ENCODE measurements at regions not wholly inside any gene's neighbourhood (a gene's known extent, or its start where the extent isn't known, plus 50 kb on each side); places are given as distances from the start of the nearest gene placed in this dataset.
A peak's percentile ranks its signal among the peaks of the same experiment; 100 is the strongest.

GRCh38 chr5:109532773-109533364 is 123.1 kb upstream of the PJA2 start:
- DNase-seq (ENCODE audit: low spot score), result no peak

- DNase-seq (ENCODE audit: low spot score), result no peak
These were observed 121.5 kb upstream of the PJA2 start for GRCh38 chr5:109531262-109531661.

DNA sequence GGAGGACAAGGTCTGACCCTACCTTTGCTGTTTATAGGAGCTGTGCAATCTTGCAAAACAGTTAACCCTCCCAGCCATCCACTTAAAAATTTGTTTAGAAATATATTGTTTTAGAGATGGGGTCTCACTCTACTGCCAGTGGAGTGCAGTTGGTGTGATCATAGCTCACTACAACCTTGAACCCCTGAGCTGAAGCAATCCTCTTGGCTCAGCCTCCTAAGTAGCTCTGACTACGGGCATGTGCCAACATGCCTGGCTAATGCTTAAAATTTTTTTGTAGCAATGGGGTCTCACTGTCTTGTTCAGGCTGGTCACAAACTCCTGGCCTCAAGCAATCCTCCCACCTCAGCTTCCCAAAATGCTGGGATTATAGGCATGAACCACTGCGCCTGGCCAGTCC is 120.2 kb upstream of the PJA2 start:
- no peak for DNase-seq (ENCODE audit: low spot score)

GRCh38 chr5:109529520-109529919 is 119.7 kb upstream of the PJA2 start:
- peak; percentile 20 for DNase-seq (ENCODE audit: low spot score)

GRCh38 chr5:109524555-109524954 is 114.8 kb upstream of the PJA2 start:
- DNase-seq (ENCODE audit: low spot score), result no peak

- DNase-seq (ENCODE audit: low spot score), result no peak
These were observed 114.3 kb upstream of the PJA2 start for GRCh38 chr5:109524026-109524425.

GRCh38 chr5:109522404-109522803 is 112.6 kb upstream of the PJA2 start:
- DNase-seq (ENCODE audit: low spot score), result no peak

DNA sequence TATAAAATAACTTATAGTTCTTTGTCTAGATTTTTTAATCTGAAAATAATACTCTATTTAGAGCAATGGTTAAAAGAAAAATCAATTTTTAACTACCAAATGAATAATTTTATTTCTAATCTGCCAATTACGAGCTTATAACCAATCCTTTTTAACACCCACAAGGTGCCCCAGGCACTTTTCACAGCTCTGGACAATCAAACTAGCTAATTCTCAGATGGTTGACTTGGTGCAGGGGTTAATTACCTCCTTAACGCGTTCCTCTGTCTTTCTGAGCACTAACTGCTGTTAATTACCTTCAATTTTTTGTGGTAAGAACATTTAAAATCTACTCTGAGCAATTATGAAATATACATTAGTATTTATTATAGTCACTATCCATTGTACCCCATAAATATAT is 109.6 kb upstream of the PJA2 start:
- no peak for DNase-seq (ENCODE audit: low spot score)

GRCh38 chr5:109516390-109516789 is 106.6 kb upstream of the PJA2 start:
- DNase-seq (ENCODE audit: low spot score), result peak; percentile 61

DNA sequence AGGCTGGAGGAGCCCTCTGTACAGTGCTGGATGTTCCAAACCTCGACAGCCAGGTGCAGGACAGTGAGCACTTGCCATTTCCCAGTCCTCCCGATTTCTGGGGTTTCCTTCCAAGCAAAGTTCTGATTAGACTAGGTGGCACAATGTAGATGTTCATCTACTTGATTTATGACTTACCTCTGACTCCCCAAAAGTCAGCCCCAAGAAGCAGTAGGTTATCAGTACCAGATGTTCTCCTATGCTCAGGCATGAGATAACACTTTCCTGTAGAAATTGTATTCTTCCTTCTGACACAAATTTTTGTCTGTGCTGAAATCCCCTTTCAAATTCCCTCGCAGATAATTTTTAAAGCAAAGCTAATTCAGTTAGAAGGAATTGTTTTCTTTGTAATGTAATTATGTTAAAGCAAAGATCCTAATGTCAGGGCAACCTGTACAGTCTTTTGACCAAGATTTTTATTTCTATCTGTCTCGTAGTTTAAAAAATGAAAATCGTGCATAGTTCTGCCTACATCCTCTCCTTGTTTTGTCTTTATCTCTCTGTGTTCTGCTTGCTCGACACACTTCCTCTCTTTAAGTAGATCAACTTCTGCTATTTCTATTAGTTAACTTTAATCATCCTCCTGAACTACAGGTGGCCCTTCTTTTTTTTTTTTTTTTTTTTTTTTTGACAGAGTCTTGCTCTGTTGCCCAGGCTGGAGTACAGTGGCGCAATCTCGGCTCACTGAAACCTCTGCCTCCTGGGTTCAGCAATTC is 102.4 kb upstream of the PJA2 start:
- no peak for DNase-seq (ENCODE audit: low spot score)

- no peak for DNase-seq (ENCODE audit: low spot score)
These were observed 96.8 kb upstream of the PJA2 start for GRCh38 chr5:109506556-109506955.

- DNase-seq (ENCODE audit: low spot score), result no peak
These were observed 86.3 kb upstream of the PJA2 start for GRCh38 chr5:109496112-109496511.

GRCh38 chr5:109487753-109488420 is 78.1 kb upstream of the PJA2 start:
- DNase-seq (ENCODE audit: low spot score), result no peak

- no peak for DNase-seq (ENCODE audit: low spot score)
These were observed 76.5 kb upstream of the PJA2 start for GRCh38 chr5:109486200-109486804.

DNA sequence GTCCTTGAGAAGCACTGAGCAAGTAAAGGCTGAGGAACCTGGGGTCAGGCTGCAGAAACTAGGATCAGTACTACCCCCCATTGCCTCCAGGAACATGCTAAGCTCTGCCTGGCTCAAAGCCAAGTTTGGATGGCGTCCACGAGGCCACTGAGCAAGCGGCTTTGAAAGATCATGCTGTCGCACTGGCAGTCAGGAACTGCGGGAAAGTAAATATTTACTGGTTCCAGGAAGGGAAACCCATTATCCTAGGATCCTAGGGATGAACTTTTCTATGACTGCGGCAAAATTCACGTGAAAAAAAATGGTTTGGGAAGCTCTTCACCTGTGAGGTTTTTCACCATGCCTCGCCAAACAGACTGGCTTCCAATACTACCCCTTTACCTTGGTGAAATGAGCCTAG is 75.3 kb upstream of the PJA2 start:
- no peak for DNase-seq (ENCODE audit: low spot score)

DNA sequence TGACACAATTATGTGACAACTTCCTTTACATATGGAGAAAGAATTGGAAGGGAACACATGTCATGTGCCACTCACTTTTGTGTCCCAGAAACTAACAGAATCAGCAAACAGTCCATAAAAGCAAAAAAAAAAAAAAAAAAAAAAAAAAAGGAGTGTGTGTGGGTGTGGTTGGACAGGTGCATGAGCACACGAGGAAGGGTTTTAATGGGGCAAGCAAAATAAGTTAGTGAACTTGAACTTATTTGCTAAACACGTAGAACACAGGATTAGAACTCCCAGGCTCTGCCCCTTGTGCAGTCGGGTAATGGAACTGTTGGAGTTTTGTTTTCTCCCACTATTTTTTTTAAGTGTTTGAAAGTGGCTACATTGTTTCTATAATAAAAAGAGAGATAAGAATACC is 74.8 kb upstream of the PJA2 start:
- DNase-seq (ENCODE audit: low spot score), result no peak

DNA sequence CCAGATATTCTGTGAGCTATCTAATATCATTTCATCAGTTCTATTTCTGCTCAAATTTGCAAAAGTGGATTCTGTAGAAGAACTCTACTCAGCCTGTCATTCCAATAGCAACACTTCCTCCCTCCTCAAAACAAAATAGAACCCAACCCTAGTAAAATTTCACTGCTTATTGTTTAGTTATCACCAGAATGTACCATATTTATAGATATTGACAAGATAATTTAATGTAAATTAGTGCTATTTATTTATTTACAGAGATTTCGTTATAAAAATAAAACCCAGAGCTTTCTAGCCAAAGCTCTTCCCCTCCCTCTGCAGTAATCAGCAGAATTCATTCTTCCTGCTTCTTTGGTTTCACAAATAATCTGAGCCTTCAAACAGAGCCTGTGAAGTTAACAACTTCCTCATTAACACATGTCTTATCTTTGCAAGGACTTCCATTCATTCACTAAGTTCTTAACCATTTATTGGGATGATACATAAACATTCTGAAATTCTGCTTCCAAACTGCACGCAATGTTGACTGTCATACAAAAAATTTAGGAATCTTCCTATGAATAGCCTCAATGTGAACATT is 73.7 kb upstream of the PJA2 start:
- DNase-seq (ENCODE audit: low spot score), result no peak

DNA sequence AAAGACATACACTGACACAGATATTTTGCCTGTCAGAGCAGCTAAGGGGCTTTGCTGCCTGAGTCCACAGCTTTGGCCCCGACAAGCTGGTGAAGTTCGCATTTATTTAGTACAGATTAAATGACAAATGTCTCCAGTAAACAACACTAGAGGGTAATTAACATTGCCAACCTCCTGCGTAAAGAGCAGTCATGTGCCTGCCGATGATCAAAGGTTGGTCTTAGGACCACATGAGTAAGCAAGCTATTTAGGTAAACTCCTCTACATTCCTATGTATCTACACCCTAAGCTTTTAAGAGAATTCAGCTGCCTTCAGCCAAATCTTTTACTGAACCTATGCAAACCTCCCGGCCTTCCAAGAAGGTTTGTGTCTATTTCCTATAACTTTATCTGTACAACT is 73.0 kb upstream of the PJA2 start:
- no peak for DNase-seq (ENCODE audit: low spot score)

GRCh38 chr5:109479260-109479860 is 69.6 kb upstream of the PJA2 start:
- DNase-seq (ENCODE audit: low spot score), result peak; percentile 34

DNA sequence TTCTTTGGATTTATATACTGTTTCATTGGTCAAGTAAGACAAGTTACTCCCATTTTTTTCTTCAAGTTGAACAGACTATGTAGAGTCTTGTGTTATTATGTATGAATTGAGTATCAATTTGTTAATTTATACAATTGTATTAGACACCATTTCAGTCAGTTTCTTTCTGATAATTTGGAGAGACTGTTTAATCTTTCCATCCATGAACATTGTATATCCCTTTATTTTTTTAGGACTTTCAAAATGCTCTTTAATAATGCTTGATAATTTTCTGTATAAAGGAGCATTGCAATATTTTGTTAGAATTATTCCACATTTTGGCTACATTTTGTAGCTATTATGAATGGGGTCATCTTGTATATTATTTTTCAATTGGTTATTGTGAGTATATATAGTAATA is 69.1 kb upstream of the PJA2 start:
- no peak for DNase-seq (ENCODE audit: low spot score)

DNA sequence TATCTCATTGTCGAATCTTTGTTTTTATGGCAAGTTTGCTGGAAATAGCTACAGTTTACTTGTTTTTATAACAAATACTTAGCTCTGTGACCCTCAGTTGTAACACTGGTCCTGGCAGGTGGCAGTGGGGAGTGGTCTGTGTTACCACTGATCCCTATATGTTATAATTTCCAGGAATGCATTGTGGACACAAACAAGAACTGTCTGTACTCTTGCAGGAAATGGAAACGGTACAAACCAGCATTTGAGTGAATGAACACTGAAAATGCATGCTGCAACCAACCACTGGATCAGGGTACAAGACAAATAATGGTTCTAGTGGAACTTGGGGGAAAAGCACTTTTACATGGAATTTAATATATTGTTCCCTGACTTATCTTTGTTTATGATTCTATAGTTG is 66.5 kb upstream of the PJA2 start:
- no peak for DNase-seq (ENCODE audit: low spot score)

Measured in GM03348 (cell line).